NCI-H2107 (cell line): ENCODE measurements at regions not wholly inside any gene's neighbourhood (a gene's known extent, or its start where the extent isn't known, plus 50 kb on each side); places are given as distances from the start of the nearest gene placed in this dataset.

ENCODE experiments used
- DNase-seq: peaks from one replicate; lab custom pipeline; 2025; lab: John Stamatoyannopoulos, UW

DNA sequence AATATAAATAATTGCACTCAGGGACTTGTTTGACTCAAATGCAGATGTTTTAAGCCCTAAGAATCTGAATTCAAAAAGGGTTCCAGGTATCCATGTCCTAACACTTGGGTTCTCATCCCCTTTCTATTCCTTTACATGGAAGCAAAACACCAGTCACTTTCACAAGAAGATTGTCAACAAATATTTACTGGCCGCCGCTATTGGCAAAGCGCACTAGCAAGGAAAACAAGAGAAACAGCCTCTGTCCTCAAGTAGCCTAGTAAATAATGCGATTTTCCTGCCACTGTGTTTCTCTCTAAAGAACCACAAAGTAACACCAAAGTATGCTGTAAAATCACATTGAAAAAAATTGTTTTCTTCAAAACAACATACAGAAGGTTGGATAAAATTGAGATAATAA, 66.7 kb upstream of the EZH2 start:
- no peak for DNase-seq

DNA sequence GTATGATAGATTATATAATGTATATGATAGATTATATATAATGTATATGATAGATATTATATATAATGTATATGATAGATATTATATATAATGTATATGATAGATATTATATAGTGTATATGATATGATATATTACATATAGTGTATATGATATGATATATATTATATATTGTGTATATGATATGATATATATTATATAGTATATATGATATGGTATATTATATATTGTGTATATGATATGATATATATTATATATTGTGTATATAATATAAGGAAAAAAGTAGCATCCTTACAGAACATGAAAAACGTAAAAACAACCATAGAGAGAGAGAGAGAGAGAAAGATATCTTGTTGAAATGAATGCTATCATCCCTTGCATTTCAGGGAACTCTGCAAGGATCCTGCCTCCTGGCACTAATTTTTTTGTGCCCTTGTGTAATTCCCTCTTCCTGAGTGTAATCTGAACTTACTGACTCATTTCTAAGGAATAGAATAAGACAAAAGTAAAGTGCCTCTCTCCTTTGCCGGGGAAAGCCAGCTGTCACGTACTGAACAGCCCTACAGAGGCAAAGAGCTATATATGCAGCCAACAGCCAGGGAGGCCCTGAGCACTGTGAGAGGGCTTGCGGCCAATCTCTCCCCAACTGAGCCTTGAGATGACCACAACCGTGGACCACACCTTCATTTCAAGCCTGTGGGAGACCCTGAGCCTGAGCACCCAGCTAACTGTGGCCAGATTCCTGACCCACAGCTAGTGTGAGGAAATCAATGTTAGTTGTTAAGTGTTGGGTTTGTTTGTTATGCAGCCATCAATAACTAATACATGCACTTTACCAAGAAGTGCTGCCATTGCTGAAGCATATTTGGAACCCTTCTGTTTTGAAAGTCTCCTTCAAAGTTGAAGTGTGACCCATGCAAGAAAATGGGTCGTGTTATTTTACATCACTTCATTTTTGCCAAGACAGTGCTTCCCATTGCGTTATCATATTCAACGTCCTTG, 61.1 kb upstream of the EZH2 start:
- DNase-seq: no peak

DNA sequence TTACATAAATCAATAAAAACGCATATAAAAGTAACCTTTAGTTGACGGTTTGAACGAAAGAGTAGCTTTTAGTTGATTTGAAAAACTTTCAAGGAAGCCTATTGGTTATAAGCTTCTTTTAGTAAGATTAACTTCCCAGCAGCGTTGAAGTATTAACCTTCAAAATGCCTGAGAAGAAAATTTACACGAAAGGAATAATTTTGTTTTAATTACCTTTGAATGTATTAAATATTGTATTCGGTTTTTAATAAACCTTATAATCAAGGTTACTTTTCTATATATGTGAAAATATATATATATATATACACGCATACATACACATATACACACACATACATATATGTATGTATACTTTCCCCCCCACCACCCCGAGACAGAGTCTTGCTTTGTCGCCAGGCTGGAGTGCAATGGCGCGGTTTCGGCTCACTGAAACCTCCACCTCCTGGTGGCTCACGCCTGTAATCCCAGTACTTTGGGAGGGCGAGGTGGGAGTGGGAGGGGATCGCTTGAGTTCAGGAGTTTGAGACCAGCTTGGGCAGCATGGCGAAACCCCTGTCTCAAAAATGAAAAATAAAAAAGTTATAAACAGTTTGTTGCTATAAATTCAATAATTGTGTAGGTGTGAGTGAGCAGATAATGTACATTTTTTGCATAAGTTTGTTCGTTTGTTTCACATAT, 57.6 kb upstream of the EZH2 start:
- DNase-seq: peak; percentile 38

DNA sequence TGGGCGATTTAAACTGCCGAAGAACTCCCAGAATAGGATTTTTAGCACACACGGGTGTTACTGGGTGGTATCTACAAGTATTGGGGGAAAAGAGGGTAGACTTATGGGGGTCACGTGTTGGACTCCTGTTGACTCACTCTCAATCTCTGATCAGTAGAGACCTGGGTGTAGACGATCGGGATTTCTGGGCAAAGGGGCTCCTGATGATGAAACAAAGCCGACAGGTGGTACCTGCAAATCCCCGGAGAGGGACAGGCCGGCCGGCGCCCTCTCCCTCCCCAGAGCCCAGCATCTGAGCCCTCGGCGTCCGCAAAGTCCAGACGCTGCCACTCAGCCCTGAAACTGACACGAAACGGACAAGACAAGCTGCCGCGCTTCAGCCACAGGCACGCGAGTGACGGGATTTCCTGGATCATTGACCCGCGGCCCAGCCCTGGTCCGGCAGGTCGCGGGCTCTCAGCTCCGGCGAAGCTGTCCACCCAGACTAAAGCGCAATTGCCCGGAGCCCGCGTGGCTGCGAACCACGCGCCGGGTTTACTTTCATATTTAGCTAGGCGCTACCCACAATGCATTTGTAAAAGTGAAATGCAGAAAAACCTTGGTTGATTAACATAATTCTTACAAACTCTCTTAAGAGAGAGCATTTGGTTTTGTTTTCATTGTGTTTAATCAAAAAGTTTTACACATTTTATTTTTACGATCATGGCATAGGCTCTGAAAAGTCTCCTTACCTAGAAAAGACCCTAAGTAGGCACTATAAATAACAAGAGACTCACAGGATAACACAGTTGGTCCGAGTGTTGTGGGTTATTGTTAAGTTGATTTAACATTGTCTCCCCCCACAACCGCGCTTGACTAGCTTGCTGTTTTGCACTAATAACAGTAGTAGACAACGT, 56.9 kb upstream of the EZH2 start:
- peak; percentile 52 for DNase-seq

DNA sequence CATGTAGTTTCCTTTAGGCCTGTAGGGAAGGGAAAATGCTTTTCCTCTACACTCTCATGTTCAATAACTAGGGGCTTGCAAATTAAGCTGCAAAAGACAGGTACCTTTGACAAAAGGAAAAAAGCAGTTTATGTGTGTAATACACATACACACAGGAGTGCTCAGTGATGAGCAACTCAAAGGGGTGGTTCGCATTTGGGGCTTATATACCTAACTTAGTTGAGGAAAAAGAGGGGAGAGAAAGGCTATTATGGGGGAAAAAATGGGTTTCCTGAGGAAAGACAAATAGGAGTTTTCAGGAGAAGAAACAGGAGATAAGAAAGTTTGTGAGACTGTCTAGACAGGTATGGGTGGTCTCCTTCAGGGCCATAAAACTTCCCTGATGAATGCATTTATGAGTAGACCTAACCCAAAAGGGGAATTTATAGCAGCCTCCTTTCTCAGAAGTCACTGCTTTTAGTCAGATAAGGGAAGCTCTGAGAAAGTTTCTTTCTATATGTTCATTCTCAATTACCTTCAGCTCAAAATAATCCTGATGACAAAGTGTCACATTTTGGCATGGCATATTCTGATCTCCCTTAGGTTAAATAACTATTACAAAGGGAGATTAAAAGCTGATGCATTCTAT, 55.2 kb upstream of the EZH2 start:
- DNase-seq: no peak

DNA sequence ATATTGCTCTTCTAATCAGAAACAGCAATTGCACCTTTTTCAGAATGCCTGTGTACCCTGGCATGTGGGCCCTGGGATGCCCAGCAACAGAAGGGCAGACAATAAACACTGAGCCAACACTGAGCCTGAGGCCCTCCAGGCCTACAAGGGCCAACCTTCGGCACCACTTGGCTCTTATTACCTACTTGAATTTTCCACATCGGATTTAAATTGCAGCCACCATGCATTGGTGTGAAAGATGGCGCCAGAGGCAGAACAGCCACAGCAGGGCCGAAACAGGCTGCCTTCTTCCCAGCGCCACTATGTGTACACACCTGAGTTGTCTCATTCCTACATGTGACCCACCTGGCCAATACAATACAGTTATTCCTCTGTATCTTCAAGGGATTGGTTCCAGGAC, 51.4 kb upstream of the EZH2 start:
- no peak for DNase-seq
